Stimulated activated CD4-positive, alpha-beta T cell treated with anti-CD3 and anti-CD28 coated beads, Interleukin-1b, Interleukin-23, amount 100 ng/mL, for 48 hours (primary cell): ENCODE measurements at regions not wholly inside any gene's neighbourhood (a gene's known extent, or its start where the extent isn't known, plus 50 kb on each side); places are given as distances from the start of the nearest gene placed in this dataset.

Experiments
- DNase-seq: peaks from one replicate; pipeline ENCODE4 v3.0.0-alpha.2; 2020

DNA sequence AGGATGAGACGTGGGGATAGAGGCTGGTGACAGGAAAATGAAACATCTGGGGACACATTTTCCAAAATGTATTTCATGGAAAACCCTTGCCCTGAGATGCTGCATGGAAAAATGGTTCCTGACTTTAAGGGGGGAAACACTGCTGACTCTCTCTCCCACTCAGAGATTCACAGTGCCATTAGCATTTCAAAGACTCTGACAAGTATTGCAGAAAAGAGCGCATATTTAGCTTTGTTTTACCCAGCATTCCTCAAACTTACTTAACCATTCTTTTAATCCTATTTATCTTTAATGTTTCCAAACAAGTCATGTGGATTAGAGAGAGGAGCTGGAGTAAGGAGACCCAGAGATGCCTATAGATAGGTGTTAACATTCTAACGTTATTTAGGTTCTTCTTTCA, 141.8 kb upstream of the DYRK2 start:
- DNase-seq = no peak

DNA sequence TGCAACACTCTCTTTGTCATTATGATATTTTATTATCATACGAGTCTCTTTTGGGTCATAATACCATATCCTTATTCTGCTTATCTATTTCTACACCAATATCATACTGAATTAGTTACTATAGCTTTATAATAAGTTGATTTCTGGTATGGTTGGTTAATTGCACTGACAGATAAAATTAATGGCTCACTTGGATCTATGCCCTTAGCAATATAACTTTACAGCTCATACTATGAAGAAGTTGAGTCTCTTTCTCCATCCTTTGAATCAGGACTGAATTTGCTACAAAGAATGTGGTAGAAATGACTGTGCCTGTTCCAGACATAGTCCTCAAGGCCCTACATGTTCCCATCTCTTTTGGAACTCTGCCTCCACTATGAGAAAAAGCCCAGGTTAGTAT, 139.7 kb upstream of the DYRK2 start:
- no peak for DNase-seq

DNA sequence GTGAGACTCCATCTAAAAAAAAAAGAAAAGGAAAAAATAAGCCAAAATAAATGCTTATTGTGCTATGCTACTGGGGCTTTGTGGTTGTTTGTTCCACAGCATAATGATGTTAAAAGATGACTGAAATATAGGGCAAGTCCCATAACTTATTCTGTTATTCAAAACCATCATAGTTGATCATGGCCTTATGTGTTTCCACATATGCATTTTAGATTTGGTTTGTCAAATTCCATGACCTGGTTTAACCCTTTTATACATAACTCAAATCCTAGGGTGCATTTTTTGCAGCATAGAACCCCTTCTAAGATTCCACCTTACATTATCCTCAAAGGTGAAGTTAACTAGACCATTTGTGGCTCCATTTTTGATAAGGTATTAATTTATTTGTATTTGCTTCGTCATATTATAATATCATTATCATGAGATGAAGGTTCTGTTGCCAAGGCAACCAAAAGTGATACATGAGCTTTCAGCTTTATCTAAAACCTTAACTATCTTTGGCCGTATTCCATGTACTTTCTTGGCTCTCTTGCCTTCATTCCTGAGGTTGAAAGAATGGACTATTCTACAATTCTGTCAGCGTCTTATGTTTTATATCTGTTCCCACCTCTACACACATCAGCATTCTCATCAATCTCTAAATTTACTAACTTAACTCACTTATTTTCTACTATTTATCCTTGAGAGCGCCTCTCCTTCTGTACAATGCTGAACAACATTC, 138.7 kb upstream of the DYRK2 start:
- no peak for DNase-seq

- DNase-seq = no peak
These were observed 136.5 kb upstream of the DYRK2 start for GRCh38 chr12:67512061-67512460.

GRCh38 chr12:67514502-67514901, 134.0 kb upstream of the DYRK2 start:
- no peak for DNase-seq

DNA sequence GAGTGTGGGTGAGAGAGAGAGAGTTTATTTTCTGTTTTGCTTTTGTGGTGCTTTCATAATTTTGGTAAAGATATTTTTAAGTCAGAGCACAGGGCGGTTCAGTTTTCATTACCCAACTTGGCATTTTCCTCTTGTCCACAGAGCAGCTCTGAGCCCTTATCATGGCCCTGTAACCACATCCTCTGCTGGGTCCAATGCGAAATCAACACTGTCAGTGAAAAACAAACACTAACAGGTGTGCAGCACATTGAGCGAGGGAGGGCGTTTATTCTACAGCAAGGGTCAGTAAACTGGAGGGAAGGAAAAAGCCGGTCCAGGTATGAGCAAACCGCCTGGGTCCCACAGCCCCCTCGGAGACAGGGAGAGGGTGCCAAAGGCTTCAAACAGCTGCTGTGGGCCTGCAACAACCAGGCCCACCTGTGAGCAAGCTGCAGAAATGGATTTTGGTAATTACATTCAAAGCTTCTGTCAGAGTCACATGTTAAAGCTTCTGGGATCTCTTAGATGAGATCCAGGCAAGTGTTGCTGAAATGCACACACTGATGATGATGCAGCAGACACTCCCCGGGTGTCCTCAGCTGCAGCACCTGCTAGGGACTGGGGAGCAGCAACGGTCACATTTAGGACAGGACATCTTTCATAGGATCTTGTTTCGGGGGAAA, 132.7 kb upstream of the DYRK2 start:
- no peak for DNase-seq

DNA sequence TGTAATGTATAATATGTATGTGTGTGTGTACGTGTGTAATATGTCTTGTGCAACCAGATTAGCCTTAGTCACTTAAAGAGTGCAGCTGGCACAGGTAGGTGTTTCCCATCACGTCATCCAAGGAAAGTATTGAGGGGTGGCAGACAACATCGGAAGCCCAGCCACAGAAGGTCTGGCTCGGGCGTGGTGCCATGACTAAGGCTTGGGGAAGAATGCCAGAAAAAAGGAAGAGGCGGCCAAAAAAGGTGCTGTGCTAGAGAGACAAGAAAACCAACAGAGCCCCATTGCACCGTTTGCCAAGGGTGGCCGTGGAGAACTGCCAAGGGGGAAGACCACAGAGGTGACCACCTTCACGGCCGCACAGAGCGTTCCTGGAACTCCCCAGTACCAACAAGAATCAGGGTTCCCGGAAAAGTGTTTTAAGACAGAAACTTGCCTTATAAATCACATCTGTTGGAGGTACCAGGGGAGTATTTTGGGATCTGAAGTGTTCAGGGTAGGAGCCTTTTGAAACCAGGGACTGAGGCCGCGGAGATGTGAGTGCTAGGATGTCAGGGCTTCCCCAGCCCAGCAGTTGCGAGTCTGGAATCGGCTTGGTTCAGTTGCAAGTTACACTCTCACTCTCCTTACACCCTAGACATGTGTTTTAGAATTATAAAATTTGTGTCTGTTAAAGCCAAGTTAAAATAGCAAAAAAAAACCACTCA, 131.2 kb upstream of the DYRK2 start:
- DNase-seq = no peak

GRCh38 chr12:67519484-67520433, 128.8 kb upstream of the DYRK2 start:
- no peak for DNase-seq

DNA sequence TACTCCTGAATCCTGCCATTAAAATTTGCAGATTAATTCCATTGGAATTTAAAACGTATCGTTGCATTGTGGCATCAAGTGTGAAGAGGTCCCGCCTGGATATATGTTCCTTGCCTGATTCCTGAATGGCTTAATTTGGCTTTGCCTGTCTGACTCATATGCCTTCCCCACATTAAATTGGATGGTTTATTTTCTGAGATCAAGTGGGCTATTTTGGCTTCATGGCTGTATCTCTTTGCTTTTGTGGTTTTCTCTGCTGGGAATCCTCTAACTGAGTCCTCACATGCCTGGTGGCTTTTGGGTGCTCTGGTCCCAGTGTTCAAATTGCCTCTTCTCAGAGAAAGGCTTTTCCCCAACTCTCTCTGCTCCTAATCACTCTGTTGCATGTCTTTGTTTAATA, 127.9 kb upstream of the DYRK2 start:
- DNase-seq = no peak

DNA sequence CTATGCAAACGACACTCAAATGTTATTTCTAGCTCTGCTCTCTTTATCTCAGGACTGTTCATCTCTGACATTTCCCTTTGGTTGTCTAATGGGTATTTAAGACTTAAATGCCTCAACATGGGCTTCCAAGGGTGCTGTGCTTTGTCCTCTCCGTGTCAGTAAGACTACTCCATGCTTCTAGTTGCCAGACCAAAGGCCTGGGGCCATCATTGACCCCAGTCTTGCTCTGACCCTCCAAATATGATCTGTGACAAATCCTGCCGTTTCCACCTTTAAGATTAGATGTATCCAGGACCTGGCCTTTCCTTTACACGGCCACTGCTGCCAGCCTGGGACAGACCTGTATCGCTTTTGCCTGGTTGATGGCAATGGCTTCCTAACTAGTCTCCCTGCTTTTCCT, 126.3 kb upstream of the DYRK2 start:
- DNase-seq = no peak

DNA sequence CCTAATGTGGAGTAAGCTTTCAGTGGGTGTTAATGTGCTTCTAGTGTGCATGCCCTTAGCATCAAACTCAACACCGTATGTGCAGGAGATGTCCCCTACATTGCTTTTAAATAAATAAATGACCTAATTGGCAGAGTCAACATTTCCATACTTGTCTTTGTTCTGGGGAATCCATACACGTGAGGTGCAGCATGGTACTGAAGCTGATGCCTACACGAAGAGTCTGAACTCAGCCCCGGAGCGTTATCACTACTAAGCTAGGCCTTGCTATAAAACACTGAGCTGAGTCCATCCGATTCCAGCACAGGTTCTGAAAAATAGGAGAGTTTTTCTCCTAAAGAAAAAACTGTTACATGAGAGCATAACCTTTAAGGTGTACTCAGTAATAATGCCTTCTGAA, 125.0 kb upstream of the DYRK2 start:
- no peak for DNase-seq

GRCh38 chr12:67524861-67525616, 123.5 kb upstream of the DYRK2 start:
- no peak for DNase-seq

DNA sequence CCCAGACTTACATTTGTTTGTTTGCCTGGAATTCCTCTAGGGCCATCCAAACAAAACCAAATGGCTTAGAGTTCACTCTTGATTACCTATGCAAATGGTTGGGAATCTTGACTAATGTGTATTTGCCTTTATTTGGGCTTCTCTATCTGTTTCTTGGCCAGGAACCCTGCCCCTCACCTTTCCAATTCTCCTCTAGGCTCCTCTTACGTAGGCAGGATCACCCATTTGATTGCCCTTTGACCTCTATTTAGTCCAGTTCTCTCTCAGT, 123.0 kb upstream of the DYRK2 start:
- DNase-seq = no peak

- DNase-seq = no peak
These were observed 122.4 kb upstream of the DYRK2 start for GRCh38 chr12:67526129-67526528.

DNA sequence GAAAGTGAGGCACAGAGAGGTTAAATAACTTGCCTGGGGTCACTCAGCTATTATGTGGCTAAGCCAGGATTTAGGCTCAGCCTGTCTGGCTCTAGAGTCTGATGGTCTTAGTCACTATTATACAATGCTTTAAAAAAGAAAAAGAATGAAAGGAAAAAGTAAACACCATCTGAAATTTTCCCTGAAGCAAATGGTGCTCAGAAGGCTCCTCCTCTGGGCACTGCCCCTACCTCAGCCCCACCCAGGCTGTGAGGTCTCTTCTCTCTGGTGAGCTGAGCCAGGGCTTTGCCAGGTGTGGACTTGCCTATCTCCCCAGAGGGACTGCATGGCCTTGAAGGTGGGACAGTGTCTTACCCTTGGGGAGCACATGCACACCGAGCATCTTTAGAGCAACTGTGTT, 117.5 kb upstream of the DYRK2 start:
- DNase-seq = no peak

GRCh38 chr12:67531501-67531900, 117.0 kb upstream of the DYRK2 start:
- no peak for DNase-seq

DNA sequence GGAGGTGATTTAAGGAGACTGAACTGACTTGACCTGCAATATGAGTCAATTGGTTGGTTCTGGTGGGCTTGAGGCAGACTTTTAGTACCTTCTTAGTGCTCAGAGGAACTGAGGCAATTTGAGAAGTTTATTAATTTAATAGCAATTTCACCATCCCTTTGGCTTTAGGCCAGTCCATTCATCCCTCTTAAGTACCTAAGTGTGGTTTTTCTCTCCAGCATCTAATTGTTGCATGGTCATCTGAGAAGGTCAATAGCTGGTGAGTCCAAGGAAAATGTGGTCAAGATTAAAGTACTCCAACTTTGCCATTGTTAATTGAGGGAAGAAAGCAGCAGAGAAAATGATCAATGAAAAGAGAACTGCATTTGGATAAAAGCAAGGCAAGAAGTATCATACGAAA, 115.4 kb upstream of the DYRK2 start:
- no peak for DNase-seq

- DNase-seq = no peak
These were observed 114.5 kb upstream of the DYRK2 start for GRCh38 chr12:67534046-67534445.

DNA sequence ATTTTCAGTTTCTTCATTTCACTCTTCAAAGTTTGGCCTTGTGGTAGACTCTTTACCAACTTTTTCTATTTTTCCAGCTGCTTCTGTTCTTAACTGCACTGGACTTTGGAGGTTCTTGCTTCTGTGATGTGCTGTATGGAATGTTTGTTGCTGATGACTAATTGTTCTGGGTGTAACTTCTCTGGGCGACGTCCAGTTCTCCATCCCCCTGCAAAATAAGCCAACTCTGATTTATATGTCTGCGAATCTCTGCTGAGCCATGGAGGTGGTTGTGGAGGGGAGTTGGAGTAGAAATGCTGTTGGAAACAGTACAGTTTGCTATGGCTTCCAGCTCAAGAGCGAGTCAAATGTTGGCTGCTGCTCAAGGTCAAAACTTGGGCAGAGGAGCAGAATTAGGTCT, 113.9 kb upstream of the DYRK2 start:
- DNase-seq = no peak

- DNase-seq = no peak
These were observed 113.4 kb upstream of the DYRK2 start for GRCh38 chr12:67535176-67535575.

GRCh38 chr12:67535971-67536370, 112.6 kb upstream of the DYRK2 start:
- no peak for DNase-seq

DNA sequence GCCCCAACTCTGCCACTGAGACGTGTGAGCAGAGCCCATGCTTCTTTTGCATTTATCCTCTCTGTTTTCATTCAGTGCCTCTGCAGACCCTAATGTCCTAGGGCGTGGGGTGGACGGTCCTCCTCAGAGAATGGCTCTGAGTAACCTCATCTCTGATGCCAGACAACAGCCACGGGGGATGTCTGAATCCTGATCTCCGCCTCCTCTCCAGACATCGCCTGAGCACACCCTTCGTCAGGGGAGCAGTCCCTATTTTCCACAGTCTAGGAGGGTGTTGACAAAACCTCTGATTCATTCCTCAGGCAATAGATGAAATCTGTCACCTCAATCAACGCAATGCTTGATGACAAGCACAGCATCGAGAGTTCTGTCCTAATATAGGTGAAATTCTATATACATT, 109.2 kb upstream of the DYRK2 start:
- DNase-seq = no peak

- no peak for DNase-seq
These were observed 108.6 kb upstream of the DYRK2 start for GRCh38 chr12:67539946-67540345.
